Glutamatergic neuron (in vitro differentiated cells): ENCODE measurements at regions not wholly inside any gene's neighbourhood (a gene's known extent, or its start where the extent isn't known, plus 50 kb on each side); places are given as distances from the start of the nearest gene placed in this dataset.

ENCODE experiments used
- DNase-seq: peaks from one replicate; pipeline ENCODE4 v3.0.0; 2022
- H3K27ac Mint-ChIP-seq: one replicate; pipeline ENCODE4 v1.8.0; 2020; ENCODE audit warnings: mild to moderate bottlenecking, mixed read lengths, inconsistent platforms; ENCODE audit not compliant: unreplicated experiment
- H3K27me3 Mint-ChIP-seq: one replicate; pipeline ENCODE4 v1.8.0; 2020; ENCODE audit warnings: mild to moderate bottlenecking, moderate library complexity, mixed read lengths, inconsistent platforms; ENCODE audit not compliant: unreplicated experiment
- H3K36me3 Mint-ChIP-seq: one replicate; pipeline ENCODE4 v1.8.0; 2020; ENCODE audit warnings: mild to moderate bottlenecking, mixed read lengths, inconsistent platforms; ENCODE audit not compliant: unreplicated experiment
- H3K4me1 Mint-ChIP-seq: one replicate; pipeline ENCODE4 v1.8.0; 2020; ENCODE audit warnings: mild to moderate bottlenecking, low read depth, mixed read lengths, inconsistent platforms; ENCODE audit not compliant: unreplicated experiment
- H3K4me3 Mint-ChIP-seq: one replicate; pipeline ENCODE4 v1.8.0; 2020; ENCODE audit warnings: mild to moderate bottlenecking, mixed read lengths, inconsistent platforms; ENCODE audit not compliant: unreplicated experiment
- H3K9me3 Mint-ChIP-seq: one replicate; pipeline ENCODE4 v1.8.0; 2020; ENCODE audit warnings: mild to moderate bottlenecking, moderate library complexity, mixed read lengths, inconsistent platforms; ENCODE audit not compliant: unreplicated experiment
- CTCF ChIP-seq: fragments of 200-600 bp; sonication (generic); IDR thresholded peaks from one replicate; pipeline ENCODE4 v1.5.0; 2021; ENCODE audit not compliant: partially characterized antibody, unreplicated experiment

GRCh38 chr1:98366343-98366742 is 295.2 kb upstream of the SNX7 start:
- Mint-ChIP-seq H3K4me1 (no peaks in the 10 kb centered on the region), H3K27ac (no peak overlapping the region), H3K4me3 (no peak overlapping the region), H3K9me3 (no peaks in the 10 kb centered on the region), H3K36me3 (no peaks in the 10 kb centered on the region), H3K27me3 (no peaks in the 10 kb centered on the region)
- no peak for TF ChIP-seq CTCF
- no peak for DNase-seq

GRCh38 chr1:98364544-98364943 is 297.0 kb upstream of the SNX7 start:
- DNase-seq = no peak
- Mint-ChIP-seq H3K27me3 (no peaks in the 10 kb centered on the region), H3K27ac (no peak overlapping the region), H3K4me1 (no peaks in the 10 kb centered on the region), H3K9me3 (no peaks in the 10 kb centered on the region), H3K4me3 (no peak overlapping the region), H3K36me3 (no peaks in the 10 kb centered on the region)
- no peak for TF ChIP-seq CTCF

GRCh38 chr1:98360864-98361263 is 300.7 kb upstream of the SNX7 start:
- Mint-ChIP-seq H3K4me3 (no peak overlapping the region), H3K36me3 (no peaks in the 10 kb centered on the region), H3K9me3 (peaks cover 1% of the 10 kb centered on the region), H3K4me1 (no peaks in the 10 kb centered on the region), H3K27ac (no peak overlapping the region), H3K27me3 (no peaks in the 10 kb centered on the region)
- DNase-seq = no peak
- no peak for TF ChIP-seq CTCF

GRCh38 chr1:98355656-98356383 is 305.7 kb upstream of the SNX7 start:
- Mint-ChIP-seq H3K27me3 (no peaks in the 10 kb centered on the region), H3K36me3 (no peaks in the 10 kb centered on the region), H3K9me3 (peaks cover 1% of the 10 kb centered on the region), H3K27ac (no peak overlapping the region), H3K4me1 (no peaks in the 10 kb centered on the region), H3K4me3 (no peak overlapping the region)
- no peak for TF ChIP-seq CTCF
- no peak for DNase-seq

- DNase-seq = no peak
- H3K27ac Mint-ChIP-seq = no peak overlapping the region
- no peaks in the 10 kb centered on the region for H3K4me1 Mint-ChIP-seq
- H3K27me3 Mint-ChIP-seq = no peaks in the 10 kb centered on the region
- H3K36me3 Mint-ChIP-seq = no peaks in the 10 kb centered on the region
- no peak for TF ChIP-seq CTCF
- no peak overlapping the region for H3K4me3 Mint-ChIP-seq
- H3K9me3 Mint-ChIP-seq = no peaks in the 10 kb centered on the region
Measured at GRCh38 chr1:98352378-98352777, 309.1 kb upstream of the SNX7 start.
